ENCODE measurements at regions not wholly inside any gene's neighbourhood (a gene's known extent, or its start where the extent isn't known, plus 50 kb on each side); places are given as distances from the start of the nearest gene placed in this dataset.

- TF ChIP-seq USF1 (CRISPR knock-in tag; IDR thresholded peaks at IDR 0.05) (no peak), E2F1 (CRISPR knock-in tag; IDR thresholded peaks at IDR 0.05) (no peak), ZNF416 (CRISPR knock-in tag; IDR thresholded peaks at IDR 0.05) (no peak), MYBL2 (CRISPR knock-in tag; IDR thresholded peaks at IDR 0.05) (no peak)
Measured at GRCh38 chr6:120874422-120874821, 459.9 kb downstream of the TBC1D32 start.
